Heart right ventricle (tissue), 16 donors: ENCODE measurements at regions not wholly inside any gene's neighbourhood (a gene's known extent, or its start where the extent isn't known, plus 50 kb on each side); places are given as distances from the start of the nearest gene placed in this dataset.

Experiments
- ATAC-seq, 8 donors: fragments of 200-7000 bp; cut with Tn5 transposase; one replicate each; pipeline ENCODE4 v1.9.1; 2020; ENCODE audit warnings: mild to moderate bottlenecking in 8 of 8, moderate library complexity in 8 of 8, moderate number of reproducible peaks in 1 of 8
- DNase-seq, 2 donors: peaks; one replicate each; pipeline ENCODE4 v3.0.0-alpha.2; 2020
- H3K27ac ChIP-seq, 10 donors: fragments of 200-600 bp; sonication (generic) in 2 of 10; one replicate each; pipeline versions ENCODE4 v1.5.0 to v1.8.0; 2020 to 2022; ENCODE audit warnings: mild to moderate bottlenecking in 3 of 10
- H3K27me3 ChIP-seq, 7 donors: fragments of 200-600 bp; one replicate each; pipeline ENCODE4 v1.8.0; 2021 to 2022; ENCODE audit warnings: mild to moderate bottlenecking in 2 of 7
- H3K36me3 ChIP-seq, 9 donors: fragments of 200-600 bp; sonication (generic) in 1 of 9; one replicate each; pipeline versions ENCODE4 v1.5.0 to v1.8.0; 2020 to 2022; ENCODE audit warnings: mild to moderate bottlenecking in 2 of 9
- H3K4me1 ChIP-seq, 9 donors: fragments of 200-600 bp; sonication (generic) in 1 of 9; one replicate each; pipeline versions ENCODE4 v1.5.0 to v1.8.0; 2020 to 2022; ENCODE audit warnings: mild to moderate bottlenecking in 4 of 9
- H3K4me3 ChIP-seq, 10 donors: fragments of 200-600 bp; sonication (generic) in 2 of 10; one replicate each; pipeline versions ENCODE4 v1.5.0 to v1.8.0; 2020 to 2022; ENCODE audit warnings: mild to moderate bottlenecking in 7 of 10, moderate library complexity in 2 of 10
- H3K9me3 ChIP-seq, 11 donors: fragments of 200-600 bp in 10 of 11; sonication (generic) in 2 of 11; one replicate each; pipeline versions ENCODE4 v1.5.0 to v1.8.0; 2013 to 2022; ENCODE audit warnings: mild to moderate bottlenecking in 2 of 11, control low read depth in 1 of 11, moderate library complexity in 1 of 11
- WGBS, 2 donors: extraction: QIAGEN DNeasy Blood & Tissue Kit; methylation state at CpG; one replicate each; pipeline ENCODE4 v1.1.7; 2013; ENCODE audit warnings: inconsistent platforms in 1 of 2; 5-methylcytosine and 5-hydroxymethylcytosine counted together
- intact Hi-C, 10 donors: fragments of 100-400 bp; cut with DNase I; formaldehyde crosslinking; loops; one replicate each; pipeline versions ENCODE4 v1.11.1 to v1.14.2; 2022
- TF ChIP-seq, protein P1 (sequence below), 9 donors: fragments of 200-600 bp; sonication (generic) in 2 of 9; IDR thresholded peaks; one replicate each; pipeline versions ENCODE4 v1.5.0 to v1.8.0; 2021 to 2022; ENCODE audit warnings: antibody characterized with exemption in 9 of 9, mild to moderate bottlenecking in 5 of 9, moderate library complexity in 1 of 9
- donor health status: Arrhythmogenic right ventricular cardiomyopathy.
- donor health status: ischemic (EF 13 %, LVEDD 7.1; RV severe dilation, severe dysfunction).
- donor health status: healthy with polysubstance abuse.
- donor health status: DM: no; HTN: yes; CAD: no.
- donor health status: DM: no; HTN: no; CAD: no.
- donor health status: ischemic (EF 25% LVEDD 6.9; RV normal size, moderate dysfunction).
- donor health status: ischemic (EF 25% LVEDD 5.7; RV mildly dilated, moderate dysfunction).
- donor health status: healthy.
- donor health status: DM: yes; HTN: yes; CAD: no.
- donor health status: Ischemic cardiomyopathy.
- donor health status: ischemic (EF 35%, LVEDD 5.7; RV mildly dilated, moderate dysfunction).
- donor health status: nonischemic (EF 11% LVEDD 7.7; RV severe dilation, severe dysfunction).
- donor health status: DM: yes; HTN: yes; CAD: no.
- donor health status: PGD.
- donor health status: ischemic (EF 29% LVEDD 5.4; RV normal size, mild dysfunction).
- donor health status: nonischemic (EF 23%, LVEDD 6.1; RV moderate dilation, normal function).

DNA sequence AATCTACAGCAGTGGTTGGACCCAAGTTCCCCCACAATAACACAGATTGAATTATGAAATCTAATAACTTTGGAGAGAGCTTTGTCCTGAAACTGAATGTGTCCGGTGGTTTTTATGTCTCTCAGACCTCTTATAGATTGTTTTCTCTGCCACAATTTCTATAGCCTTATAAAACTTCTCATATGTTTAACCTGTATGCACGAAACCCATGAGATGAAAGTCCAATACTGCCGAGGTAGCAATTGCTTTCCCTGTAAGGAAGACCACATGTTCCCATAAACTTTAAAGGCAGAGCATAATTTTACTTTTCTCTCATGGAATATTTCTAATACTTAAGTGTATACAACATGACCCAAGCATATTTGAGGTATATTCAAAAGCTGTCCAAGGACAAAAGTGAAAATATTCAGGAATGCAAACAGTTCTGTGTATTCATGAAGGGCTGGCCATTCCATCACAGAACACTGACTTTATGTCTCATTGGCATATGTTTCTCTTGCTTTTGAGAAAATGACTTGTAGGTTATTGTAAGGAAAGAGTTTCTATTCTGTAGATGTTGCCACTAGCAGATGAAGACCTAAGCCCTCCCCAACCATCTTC is 94.4 kb upstream of the TLE4 start:
- TF ChIP-seq, protein P1, sequence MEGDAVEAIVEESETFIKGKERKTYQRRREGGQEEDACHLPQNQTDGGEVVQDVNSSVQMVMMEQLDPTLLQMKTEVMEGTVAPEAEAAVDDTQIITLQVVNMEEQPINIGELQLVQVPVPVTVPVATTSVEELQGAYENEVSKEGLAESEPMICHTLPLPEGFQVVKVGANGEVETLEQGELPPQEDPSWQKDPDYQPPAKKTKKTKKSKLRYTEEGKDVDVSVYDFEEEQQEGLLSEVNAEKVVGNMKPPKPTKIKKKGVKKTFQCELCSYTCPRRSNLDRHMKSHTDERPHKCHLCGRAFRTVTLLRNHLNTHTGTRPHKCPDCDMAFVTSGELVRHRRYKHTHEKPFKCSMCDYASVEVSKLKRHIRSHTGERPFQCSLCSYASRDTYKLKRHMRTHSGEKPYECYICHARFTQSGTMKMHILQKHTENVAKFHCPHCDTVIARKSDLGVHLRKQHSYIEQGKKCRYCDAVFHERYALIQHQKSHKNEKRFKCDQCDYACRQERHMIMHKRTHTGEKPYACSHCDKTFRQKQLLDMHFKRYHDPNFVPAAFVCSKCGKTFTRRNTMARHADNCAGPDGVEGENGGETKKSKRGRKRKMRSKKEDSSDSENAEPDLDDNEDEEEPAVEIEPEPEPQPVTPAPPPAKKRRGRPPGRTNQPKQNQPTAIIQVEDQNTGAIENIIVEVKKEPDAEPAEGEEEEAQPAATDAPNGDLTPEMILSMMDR (IDR thresholded peaks at IDR 0.05), result no peak
- Histone ChIP-seq H3K27me3 (no peaks in the 10 kb centered on the region), H3K4me3 (no peak overlapping the region), H3K9me3 (no peaks in the 10 kb centered on the region), H3K36me3 (no peaks in the 10 kb centered on the region), H3K4me1 (no peaks in the 10 kb centered on the region), H3K27ac (no peak overlapping the region)
- DNase-seq (no peak), ATAC-seq (no peak)
- intact Hi-C loops, result loop anchor here in 1 of 10 donors (10.0 kb wide), 1 partner anchor 487 kb away; no protein-coding TSS in a partner anchor
- WGBS, 2 donors, result 92 to 93% methylated on average over 3 of the region's 3 CpGs

GRCh38 chr9:79477955-79478771 is 93.6 kb upstream of the TLE4 start:
- Histone ChIP-seq H3K36me3 (no peaks in the 10 kb centered on the region), H3K4me3 (no peak overlapping the region), H3K27me3 (no peaks in the 10 kb centered on the region), H3K9me3 (no peaks in the 10 kb centered on the region), H3K4me1 (no peaks in the 10 kb centered on the region), H3K27ac (no peak overlapping the region)
- peak in 1 of 2 donors; percentile 8 for DNase-seq
- TF ChIP-seq, protein P1 (IDR thresholded peaks at IDR 0.05), result peak in 5 of 9 donors; percentile 14 to 46 (median 31)
- intact Hi-C loops, result loop anchor here in 1 of 10 donors (10.0 kb wide), 1 partner anchor 487 kb away; no protein-coding TSS in a partner anchor
- 51 to 53% methylated on average over 5 of the region's 5 CpGs for WGBS, 2 donors
- no peak for ATAC-seq

GRCh38 chr9:79480639-79481038 is 91.1 kb upstream of the TLE4 start:
- ATAC-seq (no peak), DNase-seq (no peak)
- H3K27me3 ChIP-seq, result no peaks in the 10 kb centered on the region
- H3K27ac ChIP-seq, result no peak overlapping the region
- WGBS, 2 donors, result 83 to 85% methylated on average over 4 of the region's 4 CpGs
- TF ChIP-seq, protein P1 (IDR thresholded peaks at IDR 0.05), result no peak
- no peaks in the 10 kb centered on the region for H3K36me3 ChIP-seq
- intact Hi-C loops, result no loop called here
- no peaks in the 10 kb centered on the region for H3K4me1 ChIP-seq
- no peaks in the 10 kb centered on the region for H3K9me3 ChIP-seq
- H3K4me3 ChIP-seq, result no peak overlapping the region

DNA sequence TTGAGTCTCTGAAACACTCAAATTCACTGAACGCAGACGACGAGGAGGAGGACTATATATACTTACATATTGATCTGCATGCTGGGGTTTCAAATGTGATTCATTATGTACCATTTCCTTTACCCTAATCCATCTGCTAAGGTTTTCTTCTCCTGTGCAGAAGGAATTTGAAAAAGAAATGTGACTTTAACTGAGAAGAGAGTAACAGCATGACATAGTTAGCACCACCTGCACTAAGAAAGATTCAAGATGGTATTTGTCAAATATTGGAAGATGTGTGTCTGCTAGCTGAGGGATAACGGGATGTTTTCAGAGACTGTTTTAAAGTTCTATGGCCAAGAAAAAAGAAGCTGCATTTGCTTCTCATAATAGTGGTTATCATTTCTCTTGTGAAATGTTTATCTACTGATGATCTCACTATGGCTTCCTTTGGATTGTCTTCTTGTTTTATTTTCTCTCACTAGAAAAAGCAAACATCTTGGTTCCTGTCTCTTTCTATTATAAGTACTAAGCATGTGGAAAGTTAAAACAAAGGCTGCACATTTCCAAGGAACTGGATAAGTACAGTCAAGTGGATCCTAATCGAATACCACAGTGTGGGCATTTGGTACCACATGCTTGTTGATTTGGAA is 89.8 kb upstream of the TLE4 start:
- WGBS, 2 donors, result 61 to 62% methylated on average over 5 of the region's 5 CpGs
- H3K27me3 ChIP-seq, result no peaks in the 10 kb centered on the region
- H3K4me1 ChIP-seq, result no peaks in the 10 kb centered on the region
- H3K27ac ChIP-seq, result no peak overlapping the region
- no peaks in the 10 kb centered on the region for H3K9me3 ChIP-seq
- TF ChIP-seq, protein P1 (IDR thresholded peaks at IDR 0.05), result no peak
- DNase-seq, result no peak
- ATAC-seq, result no peak
- H3K36me3 ChIP-seq, result no peaks in the 10 kb centered on the region
- H3K4me3 ChIP-seq, result no peak overlapping the region
- intact Hi-C loops, result no loop called here
